ENCODE measurements at regions not wholly inside any gene's neighbourhood (a gene's known extent, or its start where the extent isn't known, plus 50 kb on each side); places are given as distances from the start of the nearest gene placed in this dataset.

DNA sequence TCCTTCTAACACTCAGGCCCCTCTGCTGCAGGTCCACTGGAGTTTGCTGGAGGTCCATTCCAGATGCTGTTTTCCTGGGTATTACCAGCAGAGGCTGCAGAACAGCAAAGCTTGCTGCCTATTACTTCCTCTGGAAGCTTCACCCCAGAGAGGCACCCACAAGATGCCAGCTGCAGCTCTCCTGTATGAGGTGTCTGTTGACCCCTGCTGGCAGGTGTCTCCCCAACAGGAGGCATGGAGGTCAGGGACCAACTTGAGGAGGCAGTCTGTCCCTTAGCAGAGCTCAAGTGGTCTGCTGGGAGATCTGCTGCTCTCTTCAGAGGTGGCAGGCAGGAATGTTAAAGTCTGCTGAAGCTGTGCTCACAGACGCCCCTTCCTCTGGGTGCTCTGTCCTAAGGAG is 204.8 kb downstream of the FCRL5 start:
- TF ChIP-seq, protein P1, sequence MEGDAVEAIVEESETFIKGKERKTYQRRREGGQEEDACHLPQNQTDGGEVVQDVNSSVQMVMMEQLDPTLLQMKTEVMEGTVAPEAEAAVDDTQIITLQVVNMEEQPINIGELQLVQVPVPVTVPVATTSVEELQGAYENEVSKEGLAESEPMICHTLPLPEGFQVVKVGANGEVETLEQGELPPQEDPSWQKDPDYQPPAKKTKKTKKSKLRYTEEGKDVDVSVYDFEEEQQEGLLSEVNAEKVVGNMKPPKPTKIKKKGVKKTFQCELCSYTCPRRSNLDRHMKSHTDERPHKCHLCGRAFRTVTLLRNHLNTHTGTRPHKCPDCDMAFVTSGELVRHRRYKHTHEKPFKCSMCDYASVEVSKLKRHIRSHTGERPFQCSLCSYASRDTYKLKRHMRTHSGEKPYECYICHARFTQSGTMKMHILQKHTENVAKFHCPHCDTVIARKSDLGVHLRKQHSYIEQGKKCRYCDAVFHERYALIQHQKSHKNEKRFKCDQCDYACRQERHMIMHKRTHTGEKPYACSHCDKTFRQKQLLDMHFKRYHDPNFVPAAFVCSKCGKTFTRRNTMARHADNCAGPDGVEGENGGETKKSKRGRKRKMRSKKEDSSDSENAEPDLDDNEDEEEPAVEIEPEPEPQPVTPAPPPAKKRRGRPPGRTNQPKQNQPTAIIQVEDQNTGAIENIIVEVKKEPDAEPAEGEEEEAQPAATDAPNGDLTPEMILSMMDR (IDR thresholded peaks at IDR 0.05): no peak
- TF ChIP-seq POLR2AphosphoS5 (IDR thresholded peaks at IDR 0.05): no peak

All from breast epithelium (tissue), 3 donors.